K562 (cell line): ENCODE measurements at regions not wholly inside any gene's neighbourhood (a gene's known extent, or its start where the extent isn't known, plus 50 kb on each side); places are given as distances from the start of the nearest gene placed in this dataset.

Experiments used
- IRF2 ChIP-seq: sonication (generic); formaldehyde crosslinking; IDR thresholded peaks from 2 replicates; pipeline ENCODE4 v1.8.1; 2022; ENCODE audit warnings: mild to moderate bottlenecking, missing genetic modification reagents
- PRDM10 ChIP-seq: fragments of 450-650 bp; IDR thresholded peaks from 2 replicates; pipeline ENCODE4 v1.6.1; 2018; ENCODE audit not compliant: partially characterized antibody
- ZNF124 ChIP-seq: sonication (generic); formaldehyde crosslinking; IDR thresholded peaks from 2 replicates; pipeline ENCODE4 v1.8.1; 2022; ENCODE audit warnings: missing genetic modification reagents
- TF ChIP-seq, protein P1 (sequence below): IDR thresholded peaks from 2 replicates; pipeline ENCODE4 v1.6.1; 2012; ENCODE audit warnings: low read depth, low read length, improper control_type of control experiment, borderline replicate concordance

DNA sequence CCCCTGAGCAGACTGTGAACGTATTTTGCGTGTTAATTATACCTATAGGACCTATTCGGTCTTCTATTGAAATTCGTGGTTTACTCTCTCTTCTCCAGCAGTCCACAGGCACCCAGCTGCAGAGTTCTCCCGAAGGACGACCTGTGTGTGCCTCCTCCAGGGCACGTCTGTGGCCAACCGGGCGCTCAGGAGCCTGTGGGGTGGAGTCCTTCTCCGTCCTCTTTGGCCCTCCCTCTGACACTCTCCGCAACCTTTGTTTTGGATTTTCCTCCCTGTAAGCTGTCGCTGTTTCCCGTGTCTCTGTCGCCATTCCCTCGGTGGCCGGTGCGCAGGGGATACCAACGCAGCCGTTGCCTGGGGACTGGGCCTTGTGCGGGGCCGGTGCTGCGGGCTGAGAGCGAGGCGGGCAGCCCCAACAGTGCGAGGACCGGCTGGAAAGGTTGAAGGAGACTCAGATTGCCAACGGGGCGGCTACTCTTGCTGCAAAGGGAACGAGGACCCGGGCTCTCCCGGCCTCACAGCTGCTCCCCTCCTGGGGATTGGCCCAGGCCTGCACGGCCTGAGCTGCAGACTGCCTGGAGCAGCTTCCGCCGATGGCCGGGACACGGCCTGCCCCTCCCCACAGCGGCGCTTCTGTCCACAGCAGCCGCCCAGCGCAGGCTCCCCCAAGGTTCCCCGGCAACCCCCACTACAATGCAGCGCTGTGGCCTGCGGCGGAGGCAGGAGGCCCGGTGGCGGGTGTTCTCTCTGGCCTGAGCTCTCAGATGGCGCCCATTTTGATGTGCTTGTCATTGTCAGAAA lies 221.0 kb downstream of the MTX2 start (continued):
- TF ChIP-seq PRDM10 (no peak), IRF2 (CRISPR knock-in tag) (0 out of 2 replicates have a peak, but pooled peaks have one; percentile 27), ZNF124 (CRISPR knock-in tag) (no peak)
- TF ChIP-seq, protein P1, sequence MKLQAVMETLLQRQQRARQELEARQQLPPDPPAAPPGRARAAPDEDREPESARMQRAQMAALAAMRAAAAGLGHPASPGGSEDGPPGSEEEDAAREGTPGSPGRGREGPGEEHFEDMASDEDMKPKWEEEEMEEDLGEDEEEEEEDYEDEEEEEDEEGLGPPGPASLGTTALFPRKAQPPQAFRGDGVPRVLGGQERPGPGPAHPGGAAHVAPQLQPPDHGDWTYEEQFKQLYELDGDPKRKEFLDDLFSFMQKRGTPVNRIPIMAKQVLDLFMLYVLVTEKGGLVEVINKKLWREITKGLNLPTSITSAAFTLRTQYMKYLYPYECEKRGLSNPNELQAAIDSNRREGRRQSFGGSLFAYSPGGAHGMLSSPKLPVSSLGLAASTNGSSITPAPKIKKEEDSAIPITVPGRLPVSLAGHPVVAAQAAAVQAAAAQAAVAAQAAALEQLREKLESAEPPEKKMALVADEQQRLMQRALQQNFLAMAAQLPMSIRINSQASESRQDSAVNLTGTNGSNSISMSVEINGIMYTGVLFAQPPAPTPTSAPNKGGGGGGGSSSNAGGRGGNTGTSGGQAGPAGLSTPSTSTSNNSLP = no peak
- TF ChIP-seq, all 486 proteins: peak for 13
